ENCODE measurements at regions not wholly inside any gene's neighbourhood (a gene's known extent, or its start where the extent isn't known, plus 50 kb on each side); places are given as distances from the start of the nearest gene placed in this dataset.
"Not testable (repeated sequence)": the region's sequence is repeated elsewhere in the genome, so short reads cannot be mapped to it uniquely, and the experiment has no call there.

DNA sequence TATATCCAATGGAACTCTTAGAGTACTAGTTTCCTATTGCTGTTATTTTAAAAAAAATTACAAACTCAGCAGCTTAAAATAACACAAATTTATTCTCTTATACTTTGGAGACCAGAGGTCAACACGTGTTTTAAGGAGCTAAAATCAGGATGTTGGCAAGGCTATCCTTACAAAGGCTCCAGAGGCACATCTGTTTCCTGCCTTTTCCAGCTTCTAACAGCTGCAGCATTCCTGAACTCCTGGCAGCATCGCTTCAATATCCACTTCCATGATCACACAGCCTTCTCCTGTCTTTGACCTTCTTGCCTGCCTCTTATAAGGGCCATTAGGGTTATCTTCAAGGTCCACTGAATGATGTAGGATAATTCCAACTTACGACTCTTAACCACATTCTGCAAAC is 92.2 kb upstream of the CCNG1 start:
- TF ChIP-seq, protein P1, sequence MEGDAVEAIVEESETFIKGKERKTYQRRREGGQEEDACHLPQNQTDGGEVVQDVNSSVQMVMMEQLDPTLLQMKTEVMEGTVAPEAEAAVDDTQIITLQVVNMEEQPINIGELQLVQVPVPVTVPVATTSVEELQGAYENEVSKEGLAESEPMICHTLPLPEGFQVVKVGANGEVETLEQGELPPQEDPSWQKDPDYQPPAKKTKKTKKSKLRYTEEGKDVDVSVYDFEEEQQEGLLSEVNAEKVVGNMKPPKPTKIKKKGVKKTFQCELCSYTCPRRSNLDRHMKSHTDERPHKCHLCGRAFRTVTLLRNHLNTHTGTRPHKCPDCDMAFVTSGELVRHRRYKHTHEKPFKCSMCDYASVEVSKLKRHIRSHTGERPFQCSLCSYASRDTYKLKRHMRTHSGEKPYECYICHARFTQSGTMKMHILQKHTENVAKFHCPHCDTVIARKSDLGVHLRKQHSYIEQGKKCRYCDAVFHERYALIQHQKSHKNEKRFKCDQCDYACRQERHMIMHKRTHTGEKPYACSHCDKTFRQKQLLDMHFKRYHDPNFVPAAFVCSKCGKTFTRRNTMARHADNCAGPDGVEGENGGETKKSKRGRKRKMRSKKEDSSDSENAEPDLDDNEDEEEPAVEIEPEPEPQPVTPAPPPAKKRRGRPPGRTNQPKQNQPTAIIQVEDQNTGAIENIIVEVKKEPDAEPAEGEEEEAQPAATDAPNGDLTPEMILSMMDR (IDR thresholded peaks at IDR 0.05), result no peak
- TF ChIP-seq POLR2A (IDR thresholded peaks at IDR 0.05; ENCODE audit: low read depth) (no peak), EP300 (IDR thresholded peaks at IDR 0.05) (no peak), POLR2AphosphoS5 (IDR thresholded peaks at IDR 0.05) (no peak)
- Histone ChIP-seq H3K9me3 (no peaks in the 10 kb centered on the region), H3K4me3 (no peak overlapping the region), H3K36me3 (no peaks in the 10 kb centered on the region), H3K27ac (replicated peaks in 1 of 4) (no peak overlapping the region), H3K4me1 (no peaks in the 10 kb centered on the region), H3K27me3 (no peaks in the 10 kb centered on the region)
- intact Hi-C loops (cut with DNase I), result loop anchor here (10.0 kb wide), 1 partner anchor 1800 kb away; the partner anchor contains the start of gene GABRB2
- WGBS, result 36% methylated on average over 3 of the region's 3 CpGs
- no peak for DNase-seq (ENCODE audit: extremely low spot score)

DNA sequence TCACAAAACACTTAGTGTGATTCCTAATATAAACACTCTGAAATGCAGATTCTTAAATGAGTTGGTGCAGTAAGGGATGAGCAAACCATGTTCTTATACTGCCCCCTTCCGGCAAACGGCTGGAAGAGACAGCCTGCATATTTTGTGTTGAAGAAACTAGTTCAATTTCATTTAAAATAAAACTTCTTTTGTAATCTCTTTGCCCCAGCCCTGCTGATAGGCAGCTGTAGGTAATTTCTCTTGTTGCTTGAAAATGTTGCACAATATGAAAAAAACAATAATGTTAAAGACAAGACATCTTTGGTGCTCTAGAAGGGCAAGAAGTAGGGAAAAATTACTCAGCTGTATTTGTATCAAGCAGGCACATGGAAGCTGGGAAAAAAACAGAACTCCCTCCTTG is 89.7 kb upstream of the CCNG1 start:
- Histone ChIP-seq H3K4me3 (no peak overlapping the region), H3K27ac (replicated peaks in 1 of 4) (no peak overlapping the region), H3K4me1 (no peaks in the 10 kb centered on the region), H3K27me3 (no peaks in the 10 kb centered on the region), H3K36me3 (no peaks in the 10 kb centered on the region), H3K9me3 (no peaks in the 10 kb centered on the region)
- intact Hi-C loops (cut with DNase I), result loop anchor here (10.0 kb wide), 1 partner anchor 1803 kb away; the partner anchor contains the start of gene GABRB2
- 0% methylated on average over 2 of the region's 2 CpGs for WGBS
- no peak for DNase-seq (ENCODE audit: extremely low spot score)
- TF ChIP-seq EP300 (IDR thresholded peaks at IDR 0.05) (no peak), POLR2AphosphoS5 (IDR thresholded peaks at IDR 0.05) (no peak), POLR2A (IDR thresholded peaks at IDR 0.05; ENCODE audit: low read depth) (no peak)
- TF ChIP-seq, protein P1 (IDR thresholded peaks at IDR 0.05), result peak; percentile 50 to 79 (median 67)

DNA sequence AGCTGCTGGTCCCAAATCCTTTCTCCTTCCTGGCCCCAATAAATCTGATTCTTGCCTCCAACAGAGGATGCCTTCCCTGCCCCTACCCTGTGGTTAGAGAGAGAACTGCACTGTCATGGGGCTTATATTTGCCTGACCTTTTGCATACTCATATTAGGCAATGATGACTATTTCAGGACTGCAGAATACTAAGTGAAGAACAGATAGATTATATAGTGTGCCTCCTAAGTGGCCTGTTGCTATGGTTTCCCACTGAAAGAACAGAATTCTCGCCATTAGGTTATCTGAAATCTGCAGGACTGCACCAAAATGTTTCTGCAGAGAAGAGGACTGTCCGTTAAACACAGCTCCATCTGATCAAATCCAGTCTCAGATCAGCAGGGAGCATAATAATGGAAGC is 87.3 kb upstream of the CCNG1 start:
- Histone ChIP-seq H3K36me3 (no peaks in the 10 kb centered on the region), H3K9me3 (no peaks in the 10 kb centered on the region), H3K4me3 (no peak overlapping the region), H3K4me1 (no peaks in the 10 kb centered on the region), H3K27ac (replicated peaks in 1 of 4) (no peak overlapping the region), H3K27me3 (no peaks in the 10 kb centered on the region)
- DNase-seq (ENCODE audit: extremely low spot score), result no peak
- intact Hi-C loops (cut with DNase I), result no loop called here
- 69% methylated on average over 2 of the region's 2 CpGs for WGBS
- TF ChIP-seq POLR2AphosphoS5 (IDR thresholded peaks at IDR 0.05) (no peak), EP300 (IDR thresholded peaks at IDR 0.05) (no peak), POLR2A (IDR thresholded peaks at IDR 0.05; ENCODE audit: low read depth) (no peak)
- TF ChIP-seq, protein P1 (IDR thresholded peaks at IDR 0.05), result no peak

DNA sequence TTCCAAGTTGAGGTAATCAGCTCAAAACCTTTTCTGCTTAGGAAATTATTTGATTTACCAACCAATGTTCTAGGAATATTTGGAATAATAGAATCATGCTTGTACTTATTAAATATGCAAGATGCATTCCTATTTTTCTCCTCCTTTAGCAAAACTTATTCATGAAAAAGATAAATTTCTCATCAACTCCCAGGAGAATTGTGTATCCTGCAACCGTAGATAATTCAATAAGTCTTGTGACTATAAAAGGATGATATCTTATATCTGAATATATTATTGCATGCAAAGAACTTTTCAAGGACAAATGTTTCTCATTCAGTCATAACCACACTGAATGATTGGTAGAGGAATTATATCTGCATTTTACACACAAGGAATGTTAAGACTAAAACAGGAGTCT is 84.9 kb upstream of the CCNG1 start:
- no peaks in the 10 kb centered on the region for H3K4me1 ChIP-seq
- intact Hi-C loops (cut with DNase I), result no loop called here
- 61% methylated on average over 1 of the region's 1 CpG for WGBS
- DNase-seq (ENCODE audit: extremely low spot score), result no peak
- H3K36me3 ChIP-seq, result no peaks in the 10 kb centered on the region
- H3K9me3 ChIP-seq, result no peaks in the 10 kb centered on the region
- H3K27me3 ChIP-seq, result no peaks in the 10 kb centered on the region
- TF ChIP-seq POLR2A (IDR thresholded peaks at IDR 0.05; ENCODE audit: low read depth), result no peak
- no peak for TF ChIP-seq EP300 (IDR thresholded peaks at IDR 0.05)
- TF ChIP-seq, protein P1 (IDR thresholded peaks at IDR 0.05), result no peak
- no peak for TF ChIP-seq POLR2AphosphoS5 (IDR thresholded peaks at IDR 0.05)
- no peak overlapping the region for H3K4me3 ChIP-seq
- no peak overlapping the region for H3K27ac ChIP-seq (replicated peaks in 1 of 4)

DNA sequence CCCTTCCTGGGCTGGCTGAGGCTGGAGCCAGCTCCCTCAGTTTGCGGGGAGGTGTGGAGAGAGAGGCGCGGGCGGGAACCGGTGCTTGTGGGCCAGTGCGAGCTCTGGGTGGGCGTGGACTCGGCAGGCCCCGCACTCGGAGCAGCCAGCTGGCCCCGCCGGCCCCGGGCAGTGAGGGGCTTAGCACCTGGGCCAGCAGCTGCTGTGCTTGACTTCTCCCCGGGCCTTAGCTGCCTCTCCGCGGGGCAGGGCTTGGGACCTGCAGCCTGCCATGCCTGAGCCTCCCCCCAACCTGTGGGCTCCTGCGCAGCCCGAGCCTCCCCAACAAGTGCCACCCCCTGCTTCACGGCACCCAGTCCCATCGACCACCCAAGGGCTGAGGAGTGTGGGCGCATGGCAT is 81.6 kb upstream of the CCNG1 start:
- WGBS, result 93% methylated on average over 3 of the region's 21 CpGs
- not testable (repeated sequence) for H3K4me3 ChIP-seq; DNase-seq (ENCODE audit: extremely low spot score)

More for the DNA sequence above, 81.6 kb upstream of the CCNG1 start:
- H3K27ac ChIP-seq (replicated peaks in 1 of 4); H3K9me3 ChIP-seq; H3K4me1 ChIP-seq; H3K27me3 ChIP-seq; H3K36me3 ChIP-seq; intact Hi-C loops (cut with DNase I): not testable (repeated sequence)
